Erythroblast (primary cell): ENCODE measurements at regions not wholly inside any gene's neighbourhood (a gene's known extent, or its start where the extent isn't known, plus 50 kb on each side); places are given as distances from the start of the nearest gene placed in this dataset.

Source experiments
- GATA1 ChIP-seq: IDR thresholded peaks from 2 replicates; pipeline ENCODE4 v1.6.1; 2011; ENCODE audit warnings: low read depth, mild to moderate bottlenecking, control low read depth, low read length, moderate library complexity
- POLR2A ChIP-seq: IDR thresholded peaks from 2 replicates; pipeline ENCODE4 v1.6.1; 2011; ENCODE audit warnings: mild to moderate bottlenecking, low read length

DNA sequence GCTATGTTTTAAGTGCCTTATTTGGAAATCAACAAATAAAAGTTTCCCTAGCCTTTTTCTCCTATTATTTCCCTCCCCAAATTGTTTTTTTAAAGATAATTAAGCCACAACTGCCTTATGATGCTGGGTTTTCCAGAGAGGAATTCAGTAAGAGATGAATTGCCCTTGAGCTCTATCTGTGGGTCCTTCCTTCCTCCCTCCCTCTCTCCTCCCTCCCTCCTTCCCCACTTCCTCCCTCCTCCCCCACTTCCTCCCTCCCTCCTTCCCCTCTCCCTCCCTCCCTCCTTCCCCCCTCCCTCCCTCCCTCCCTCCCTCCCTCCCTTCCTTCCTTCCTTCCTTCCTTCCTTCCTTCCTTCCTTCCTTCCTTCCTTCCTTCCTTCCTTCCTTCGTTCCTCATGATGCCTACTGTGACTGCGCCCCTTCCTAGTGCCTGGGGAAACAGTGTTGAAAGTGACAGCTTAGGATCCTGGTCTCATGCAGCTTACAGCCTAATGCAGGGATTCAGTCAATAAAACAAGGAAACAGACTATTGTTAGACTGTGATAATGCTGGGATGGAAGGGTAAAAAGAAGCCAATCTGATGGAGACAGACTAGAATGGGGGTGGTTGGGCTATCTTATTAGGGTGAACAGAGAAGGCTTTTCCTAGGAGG lies 1417.1 kb downstream of the AACS start:
- TF ChIP-seq POLR2A (no peak), GATA1 (no peak)
